ENCODE measurements at regions not wholly inside any gene's neighbourhood (a gene's known extent, or its start where the extent isn't known, plus 50 kb on each side); places are given as distances from the start of the nearest gene placed in this dataset.
"Not testable (repeated sequence)": the region's sequence is repeated elsewhere in the genome, so short reads cannot be mapped to it uniquely, and the experiment has no call there.

DNA sequence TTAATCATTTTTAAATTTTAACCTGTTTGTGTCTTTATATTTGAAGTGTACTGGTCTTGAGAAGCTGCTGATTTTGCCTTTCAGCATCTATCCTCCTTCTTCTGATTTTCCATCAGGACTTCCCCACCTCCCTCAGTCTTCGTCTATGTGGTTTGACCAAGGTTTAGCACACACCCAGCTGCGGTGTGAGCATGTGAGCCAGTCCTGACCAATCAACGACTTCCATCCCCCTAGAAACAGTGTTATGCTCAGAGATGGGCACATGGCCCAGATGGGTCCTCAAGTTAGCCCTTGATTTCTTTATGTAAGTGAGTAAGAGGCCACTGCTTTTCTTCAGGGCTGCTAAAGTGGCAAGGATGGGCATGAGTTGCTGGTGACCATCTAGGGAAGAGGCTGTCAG is 190.8 kb downstream of the MATN1 start:
- Histone ChIP-seq H3K9me3 (ENCODE audit: control insufficient read depth in 2 of 2, low read length in 2 of 2) (peaks cover 0 to 3% of the 10 kb centered on the region in 2 donors), H3K27ac (ENCODE audit: low read length) (no peak overlapping the region), H3K4me3 (ENCODE audit: low read length in 2 of 2) (no peak overlapping the region), H3K27me3 (ENCODE audit: control insufficient read depth in 1 of 2, insufficient read depth in 2 of 2, low read length in 2 of 2) (peaks cover 0 to 4% of the 10 kb centered on the region in 2 donors), H3K9ac (ENCODE audit: low read length in 2 of 2) (no peak overlapping the region), H3K36me3 (ENCODE audit: control insufficient read depth in 2 of 2, insufficient read depth in 2 of 2, low read length in 2 of 2) (no peaks in the 10 kb centered on the region), H3K4me1 (ENCODE audit: control insufficient read depth, insufficient read depth, low read length) (no peaks in the 10 kb centered on the region)

GRCh38 chr1:30527511-30528140 is 195.8 kb downstream of the MATN1 start:
- Histone ChIP-seq H3K4me1 (ENCODE audit: control insufficient read depth, insufficient read depth, low read length) (no peaks in the 10 kb centered on the region), H3K4me3 (ENCODE audit: low read length in 2 of 2) (no peak overlapping the region), H3K9ac (ENCODE audit: low read length in 2 of 2) (no peak overlapping the region), H3K27ac (ENCODE audit: low read length) (no peak overlapping the region), H3K9me3 (ENCODE audit: control insufficient read depth in 2 of 2, low read length in 2 of 2) (no peaks in the 10 kb centered on the region), H3K27me3 (ENCODE audit: control insufficient read depth in 1 of 2, insufficient read depth in 2 of 2, low read length in 2 of 2) (peaks cover 0 to 28% of the 10 kb centered on the region in 2 donors), H3K36me3 (ENCODE audit: control insufficient read depth in 2 of 2, insufficient read depth in 2 of 2, low read length in 2 of 2) (no peaks in the 10 kb centered on the region)

DNA sequence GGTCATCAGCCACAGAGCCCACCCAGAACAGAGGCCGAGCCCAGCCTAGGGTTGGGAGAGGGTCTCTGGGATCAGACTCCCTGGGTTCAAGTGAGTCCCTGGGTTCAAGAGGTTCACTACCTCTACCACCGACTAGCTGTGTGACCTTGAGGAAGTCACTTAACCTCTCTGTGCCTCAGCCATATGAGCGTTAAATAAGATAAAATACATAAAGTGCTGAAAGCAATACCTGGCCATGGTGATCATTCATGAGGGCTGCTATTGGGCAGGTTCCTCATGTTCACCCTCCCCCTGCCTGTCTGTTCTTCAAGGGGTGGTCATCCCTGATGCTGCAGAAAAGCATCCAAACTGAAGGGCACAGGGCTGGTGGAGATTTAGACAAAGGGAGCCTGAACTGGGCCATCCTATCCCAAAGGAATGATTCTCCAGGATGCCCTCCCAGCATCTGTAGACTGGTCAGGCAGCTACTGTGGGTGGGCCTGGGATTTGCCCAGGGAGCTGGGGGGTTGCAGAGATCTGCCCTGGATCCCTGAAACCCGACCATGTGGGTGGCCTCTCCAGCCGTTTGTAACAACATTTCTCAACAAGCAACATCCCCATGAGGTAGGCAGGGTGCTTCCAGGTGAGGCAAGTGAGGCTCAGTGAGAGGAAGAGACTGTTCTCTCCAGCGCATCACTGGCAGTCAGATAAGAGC is 196.6 kb downstream of the MATN1 start:
- H3K36me3 ChIP-seq (ENCODE audit: control insufficient read depth in 2 of 2, insufficient read depth in 2 of 2, low read length in 2 of 2) = no peaks in the 10 kb centered on the region
- no peak overlapping the region for H3K4me3 ChIP-seq (ENCODE audit: low read length in 2 of 2)
- H3K9me3 ChIP-seq (ENCODE audit: control insufficient read depth in 2 of 2, low read length in 2 of 2) = no peaks in the 10 kb centered on the region
- H3K9ac ChIP-seq (ENCODE audit: low read length in 2 of 2) = no peak overlapping the region
- H3K4me1 ChIP-seq (ENCODE audit: control insufficient read depth, insufficient read depth, low read length) = no peaks in the 10 kb centered on the region
- peaks cover 0 to 28% of the 10 kb centered on the region in 2 donors for H3K27me3 ChIP-seq (ENCODE audit: control insufficient read depth in 1 of 2, insufficient read depth in 2 of 2, low read length in 2 of 2)
- no peak overlapping the region for H3K27ac ChIP-seq (ENCODE audit: low read length)

- Histone ChIP-seq H3K9me3 (ENCODE audit: control insufficient read depth in 2 of 2, low read length in 2 of 2) (no peaks in the 10 kb centered on the region), H3K9ac (ENCODE audit: low read length in 2 of 2) (no peak overlapping the region), H3K4me1 (ENCODE audit: control insufficient read depth, insufficient read depth, low read length) (no peaks in the 10 kb centered on the region), H3K4me3 (ENCODE audit: low read length in 2 of 2) (no peak overlapping the region), H3K27ac (ENCODE audit: low read length) (no peak overlapping the region), H3K27me3 (ENCODE audit: control insufficient read depth in 1 of 2, insufficient read depth in 2 of 2, low read length in 2 of 2) (peaks cover 0 to 28% of the 10 kb centered on the region in 2 donors), H3K36me3 (ENCODE audit: control insufficient read depth in 2 of 2, insufficient read depth in 2 of 2, low read length in 2 of 2) (no peaks in the 10 kb centered on the region)
These were observed 197.3 kb downstream of the MATN1 start for GRCh38 chr1:30525971-30526651.

- H3K9me3 ChIP-seq (ENCODE audit: control insufficient read depth in 2 of 2, low read length in 2 of 2) = no peaks in the 10 kb centered on the region
- H3K27me3 ChIP-seq (ENCODE audit: control insufficient read depth in 1 of 2, insufficient read depth in 2 of 2, low read length in 2 of 2) = peaks cover 0 to 26% of the 10 kb centered on the region in 2 donors
- H3K4me1 ChIP-seq (ENCODE audit: control insufficient read depth, insufficient read depth, low read length) = no peaks in the 10 kb centered on the region
- H3K36me3 ChIP-seq (ENCODE audit: control insufficient read depth in 2 of 2, insufficient read depth in 2 of 2, low read length in 2 of 2) = no peaks in the 10 kb centered on the region
- no peak overlapping the region for H3K9ac ChIP-seq (ENCODE audit: low read length in 2 of 2)
- H3K27ac ChIP-seq (ENCODE audit: low read length) = no peak overlapping the region
- H3K4me3 ChIP-seq (ENCODE audit: low read length in 2 of 2) = no peak overlapping the region
These were observed 197.8 kb downstream of the MATN1 start for GRCh38 chr1:30525631-30525970.

- Histone ChIP-seq H3K36me3 (ENCODE audit: control insufficient read depth in 2 of 2, insufficient read depth in 2 of 2, low read length in 2 of 2) (no peaks in the 10 kb centered on the region), H3K4me3 (ENCODE audit: low read length in 2 of 2) (no peak overlapping the region), H3K9ac (ENCODE audit: low read length in 2 of 2) (no peak overlapping the region), H3K9me3 (ENCODE audit: control insufficient read depth in 2 of 2, low read length in 2 of 2) (no peaks in the 10 kb centered on the region), H3K27ac (ENCODE audit: low read length) (no peak overlapping the region), H3K4me1 (ENCODE audit: control insufficient read depth, insufficient read depth, low read length) (no peaks in the 10 kb centered on the region), H3K27me3 (ENCODE audit: control insufficient read depth in 1 of 2, insufficient read depth in 2 of 2, low read length in 2 of 2) (peaks cover 0 to 26% of the 10 kb centered on the region in 2 donors)
These were observed 198.4 kb downstream of the MATN1 start for GRCh38 chr1:30524840-30525617.

DNA sequence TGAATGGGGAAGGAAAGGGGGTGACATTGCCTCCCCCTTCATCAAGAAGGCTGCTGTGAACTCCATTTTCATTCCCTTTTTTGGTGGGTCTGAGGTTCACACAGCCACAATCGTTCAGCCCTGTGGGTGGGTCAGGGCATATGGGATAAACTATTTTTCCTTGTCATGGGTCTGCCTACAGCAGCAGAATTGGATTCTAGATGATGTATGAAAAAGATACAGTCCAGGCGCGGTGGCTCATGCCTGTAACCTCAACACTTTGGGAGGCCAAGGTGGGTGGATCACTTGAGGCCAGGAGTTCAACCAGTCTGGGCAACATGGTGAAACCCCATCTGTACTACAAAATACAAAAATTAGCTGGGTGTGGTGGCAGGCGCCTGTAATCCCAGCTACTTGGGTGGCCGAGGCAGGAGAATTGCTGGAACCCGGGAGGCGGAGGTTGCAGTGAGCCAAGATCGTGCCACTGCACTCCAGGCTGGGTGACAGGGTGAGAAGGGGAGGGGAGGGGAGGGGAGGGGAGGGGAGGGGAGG is 199.3 kb downstream of the MATN1 start:
- not testable (repeated sequence) for H3K9me3 ChIP-seq (ENCODE audit: control insufficient read depth in 2 of 2, low read length in 2 of 2); H3K4me1 ChIP-seq (ENCODE audit: control insufficient read depth, insufficient read depth, low read length); H3K9ac ChIP-seq (ENCODE audit: low read length in 2 of 2); H3K4me3 ChIP-seq (ENCODE audit: low read length in 2 of 2); H3K27ac ChIP-seq (ENCODE audit: low read length); H3K36me3 ChIP-seq (ENCODE audit: control insufficient read depth in 2 of 2, insufficient read depth in 2 of 2, low read length in 2 of 2)
- peaks cover 0 to 26% of the 10 kb centered on the region in 2 donors for H3K27me3 ChIP-seq (ENCODE audit: control insufficient read depth in 1 of 2, insufficient read depth in 2 of 2, low read length in 2 of 2)

DNA sequence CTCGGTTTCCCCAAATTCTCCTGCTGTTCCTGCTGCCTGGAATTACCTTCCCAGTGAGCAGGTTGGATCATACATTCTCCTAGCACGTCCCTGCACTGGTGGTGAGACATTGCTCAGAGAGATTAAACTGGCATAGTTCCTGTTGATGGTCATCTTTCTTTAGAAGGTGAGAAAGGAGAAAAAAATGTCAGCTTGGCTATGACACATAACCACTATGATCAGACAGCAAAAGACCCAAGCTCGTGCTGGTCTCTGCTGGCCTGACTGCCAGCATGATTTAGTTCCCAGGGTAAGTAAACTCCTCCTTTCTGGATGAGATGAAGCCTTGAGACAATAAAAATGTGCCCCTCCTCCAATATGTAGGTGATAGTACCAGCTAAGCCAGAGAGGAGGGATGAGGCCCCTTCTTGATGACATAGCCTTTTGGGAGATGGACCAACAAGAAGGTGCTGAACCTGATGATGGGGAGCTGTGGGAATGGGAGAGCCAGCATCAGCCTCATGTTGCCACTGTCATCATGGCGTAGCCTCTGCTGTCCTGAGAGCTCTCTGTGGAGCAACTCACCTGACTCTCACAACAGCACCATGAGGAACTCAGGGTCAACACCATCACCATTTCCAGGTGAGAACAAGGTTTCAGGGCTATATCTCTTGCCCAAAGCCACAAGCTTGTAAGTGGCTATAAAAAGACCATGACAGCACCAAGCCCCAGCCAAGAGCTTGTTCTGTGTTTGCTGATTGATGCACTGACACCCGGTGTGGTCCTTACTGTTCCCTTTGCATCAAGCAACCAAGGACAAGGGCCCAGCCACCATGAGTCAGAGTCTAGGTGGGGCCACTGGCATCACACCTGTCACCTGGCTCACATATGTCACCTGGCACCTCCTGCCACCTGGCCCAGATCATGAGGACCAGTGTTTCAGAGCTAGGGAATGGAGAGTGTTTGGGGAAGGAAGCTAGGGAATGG is 200.0 kb downstream of the MATN1 start:
- H3K27me3 ChIP-seq (ENCODE audit: control insufficient read depth in 1 of 2, insufficient read depth in 2 of 2, low read length in 2 of 2) = peaks cover 0 to 28% of the 10 kb centered on the region in 2 donors
- H3K4me3 ChIP-seq (ENCODE audit: low read length in 2 of 2) = no peak overlapping the region
- H3K27ac ChIP-seq (ENCODE audit: low read length) = no peak overlapping the region
- H3K9me3 ChIP-seq (ENCODE audit: control insufficient read depth in 2 of 2, low read length in 2 of 2) = no peaks in the 10 kb centered on the region
- no peaks in the 10 kb centered on the region for H3K4me1 ChIP-seq (ENCODE audit: control insufficient read depth, insufficient read depth, low read length)
- no peak overlapping the region for H3K9ac ChIP-seq (ENCODE audit: low read length in 2 of 2)
- no peaks in the 10 kb centered on the region for H3K36me3 ChIP-seq (ENCODE audit: control insufficient read depth in 2 of 2, insufficient read depth in 2 of 2, low read length in 2 of 2)

- Histone ChIP-seq H3K27ac (ENCODE audit: low read length) (no peak overlapping the region), H3K27me3 (ENCODE audit: control insufficient read depth in 1 of 2, insufficient read depth in 2 of 2, low read length in 2 of 2) (peaks cover 0 to 27% of the 10 kb centered on the region in 2 donors), H3K4me1 (ENCODE audit: control insufficient read depth, insufficient read depth, low read length) (no peaks in the 10 kb centered on the region), H3K4me3 (ENCODE audit: low read length in 2 of 2) (no peak overlapping the region), H3K9me3 (ENCODE audit: control insufficient read depth in 2 of 2, low read length in 2 of 2) (no peaks in the 10 kb centered on the region), H3K9ac (ENCODE audit: low read length in 2 of 2) (no peak overlapping the region), H3K36me3 (ENCODE audit: control insufficient read depth in 2 of 2, insufficient read depth in 2 of 2, low read length in 2 of 2) (no peaks in the 10 kb centered on the region)
These were observed 201.1 kb downstream of the MATN1 start for GRCh38 chr1:30522031-30523004.
